SU-DHL-6 (cell line): ENCODE measurements at regions not wholly inside any gene's neighbourhood (a gene's known extent, or its start where the extent isn't known, plus 50 kb on each side); places are given as distances from the start of the nearest gene placed in this dataset.

Source experiments
- H2AFZ ChIP-seq: fragments of 200-600 bp; sonication (generic); 2 replicates; pipeline ENCODE4 v1.6.1; 2014; ENCODE audit warnings: low read depth, mild to moderate bottlenecking, moderate library complexity, mixed read lengths, antibody characterized with exemption, low read length; ENCODE audit not compliant: severe bottlenecking
- H3F3A ChIP-seq: fragments of 200-600 bp; shearing (Covaris generic); 2 replicates; pipeline ENCODE4 v1.6.0; 2016; ENCODE audit warnings: antibody characterized with exemption, mild to moderate bottlenecking; ENCODE audit not compliant: insufficient read depth
- H3K27ac ChIP-seq: fragments of 200-600 bp; sonication (generic); 2 replicates; pipeline ENCODE4 v1.5.1; 2016; ENCODE audit warnings: low read depth, mild to moderate bottlenecking, low read length, moderate library complexity, mixed read lengths
- H3K27me3 ChIP-seq: fragments of 200-600 bp; sonication (generic), shearing (Covaris generic); 2 replicates; pipeline ENCODE4 v1.6.0; 2014; ENCODE audit warnings: mild to moderate bottlenecking, low read length
- H3K36me3 ChIP-seq: fragments of 200-600 bp; sonication (generic); 2 replicates; pipeline ENCODE4 v1.6.1; 2014; ENCODE audit warnings: mild to moderate bottlenecking, low read length, mixed read lengths
- H3K4me2 ChIP-seq: fragments of 300-600, 200-600 bp; shearing (Covaris generic), sonication (generic); 2 replicates; pipeline ENCODE4 v1.6.0; 2014; ENCODE audit warnings: low read length, low read depth, mild to moderate bottlenecking; ENCODE audit not compliant: poor library complexity, severe bottlenecking
- H3K4me3 ChIP-seq: fragments of 200-600 bp; sonication (generic); 2 replicates; pipeline ENCODE4 v1.5.1; 2014; ENCODE audit warnings: antibody characterized with exemption, low read length, mild to moderate bottlenecking, mixed read lengths; ENCODE audit not compliant: insufficient read depth, poor library complexity, severe bottlenecking
- H3K79me2 ChIP-seq: fragments of 200-600 bp; sonication (generic); 2 replicates; pipeline ENCODE4 v1.6.1; 2014; ENCODE audit warnings: mild to moderate bottlenecking, low read length, moderate library complexity; ENCODE audit not compliant: insufficient read depth
- H3K9ac ChIP-seq: fragments of 200-600 bp; sonication (generic); 2 replicates; pipeline ENCODE4 v1.7.0; 2014; ENCODE audit warnings: mild to moderate bottlenecking, low read length
- H3K9me2 ChIP-seq: fragments of 200-600 bp; sonication (generic); replicated peaks from 2 replicates; pipeline ENCODE4 v1.6.1; 2014; ENCODE audit warnings: low read length; ENCODE audit not compliant: insufficient read depth
- H3K9me3 ChIP-seq: fragments of 200-600 bp; sonication (generic); 2 replicates; pipeline ENCODE4 v1.6.1; 2014; ENCODE audit warnings: low read length, mixed read lengths; ENCODE audit not compliant: insufficient read depth
- H4K20me1 ChIP-seq: fragments of 200-600 bp; sonication (generic); 2 replicates; pipeline ENCODE4 v1.6.1; 2014; ENCODE audit warnings: low read depth, mild to moderate bottlenecking, antibody characterized with exemption, low read length, moderate library complexity, mixed read lengths
- EZH2phosphoT487 ChIP-seq: fragments of 200-600 bp; sonication (generic), shearing (Covaris generic); conservative IDR thresholded peaks from 2 replicates; pipeline ENCODE4 v1.6.1; 2018; ENCODE audit warnings: mild to moderate bottlenecking, antibody characterized with exemption, low read length, moderate library complexity, mixed read lengths
- TF ChIP-seq, protein P1 (sequence below): fragments of 200-600 bp; sonication (generic); IDR thresholded peaks from one replicate; pipeline ENCODE4 v1.5.1; 2017; ENCODE audit warnings: antibody characterized with exemption, mild to moderate bottlenecking, low read length, moderate library complexity; ENCODE audit not compliant: insufficient read depth, poor library complexity, severe bottlenecking

DNA sequence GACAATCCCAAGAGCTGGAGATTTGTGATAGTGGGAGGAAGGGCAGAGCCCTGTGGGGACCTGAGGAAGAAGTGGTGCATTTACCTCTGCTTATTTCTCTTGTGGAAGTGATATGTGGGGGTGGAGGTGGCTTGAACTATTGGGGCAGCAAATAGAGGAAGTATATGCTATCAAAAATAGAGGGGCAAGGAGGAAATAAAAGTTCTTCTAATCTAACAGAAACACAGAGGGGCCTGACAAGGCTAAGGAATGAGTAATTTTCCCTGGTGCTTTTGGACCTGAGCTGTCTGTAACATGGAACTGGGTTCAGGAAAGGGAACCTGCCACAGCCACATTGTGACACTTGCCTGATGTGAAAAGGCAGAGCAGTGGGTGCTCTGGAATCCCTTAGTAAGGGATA, 378.6 kb upstream of the KLF4 start:
- Histone ChIP-seq H3K9me2 (no peaks in the 10 kb centered on the region), H2AFZ (no peak overlapping the region), H4K20me1 (no peaks in the 10 kb centered on the region), H3F3A (no peaks in the 10 kb centered on the region), H3K36me3 (no peaks in the 10 kb centered on the region), H3K9ac (no peak overlapping the region), H3K9me3 (no peaks in the 10 kb centered on the region), H3K27ac (no peak overlapping the region), H3K4me3 (no peak overlapping the region), H3K4me2 (no peak overlapping the region), H3K79me2 (no peaks in the 10 kb centered on the region), H3K27me3 (no peaks in the 10 kb centered on the region)
- TF ChIP-seq, protein P1, sequence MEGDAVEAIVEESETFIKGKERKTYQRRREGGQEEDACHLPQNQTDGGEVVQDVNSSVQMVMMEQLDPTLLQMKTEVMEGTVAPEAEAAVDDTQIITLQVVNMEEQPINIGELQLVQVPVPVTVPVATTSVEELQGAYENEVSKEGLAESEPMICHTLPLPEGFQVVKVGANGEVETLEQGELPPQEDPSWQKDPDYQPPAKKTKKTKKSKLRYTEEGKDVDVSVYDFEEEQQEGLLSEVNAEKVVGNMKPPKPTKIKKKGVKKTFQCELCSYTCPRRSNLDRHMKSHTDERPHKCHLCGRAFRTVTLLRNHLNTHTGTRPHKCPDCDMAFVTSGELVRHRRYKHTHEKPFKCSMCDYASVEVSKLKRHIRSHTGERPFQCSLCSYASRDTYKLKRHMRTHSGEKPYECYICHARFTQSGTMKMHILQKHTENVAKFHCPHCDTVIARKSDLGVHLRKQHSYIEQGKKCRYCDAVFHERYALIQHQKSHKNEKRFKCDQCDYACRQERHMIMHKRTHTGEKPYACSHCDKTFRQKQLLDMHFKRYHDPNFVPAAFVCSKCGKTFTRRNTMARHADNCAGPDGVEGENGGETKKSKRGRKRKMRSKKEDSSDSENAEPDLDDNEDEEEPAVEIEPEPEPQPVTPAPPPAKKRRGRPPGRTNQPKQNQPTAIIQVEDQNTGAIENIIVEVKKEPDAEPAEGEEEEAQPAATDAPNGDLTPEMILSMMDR = no peak
- no peak for TF ChIP-seq EZH2phosphoT487

DNA sequence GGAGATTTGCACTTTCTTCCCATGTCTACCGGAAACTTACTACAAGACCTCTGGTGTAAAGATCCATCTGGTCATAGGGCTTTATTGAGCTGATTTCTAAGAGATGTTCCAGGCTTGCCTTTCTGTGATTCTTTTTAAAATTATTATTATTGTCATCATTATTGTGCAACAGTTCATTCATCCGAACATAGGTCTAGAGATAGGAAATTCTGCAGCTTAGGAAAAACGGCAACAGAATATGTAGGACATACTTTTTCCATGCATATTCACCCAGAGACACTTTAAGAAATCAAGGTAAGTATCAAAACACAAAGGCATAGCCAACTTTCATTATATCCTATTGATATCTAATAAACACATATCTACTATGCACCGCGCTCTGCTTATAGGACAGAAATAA, 378.2 kb upstream of the KLF4 start:
- Histone ChIP-seq H4K20me1 (no peaks in the 10 kb centered on the region), H3K27ac (no peak overlapping the region), H3K9ac (no peak overlapping the region)

DNA sequence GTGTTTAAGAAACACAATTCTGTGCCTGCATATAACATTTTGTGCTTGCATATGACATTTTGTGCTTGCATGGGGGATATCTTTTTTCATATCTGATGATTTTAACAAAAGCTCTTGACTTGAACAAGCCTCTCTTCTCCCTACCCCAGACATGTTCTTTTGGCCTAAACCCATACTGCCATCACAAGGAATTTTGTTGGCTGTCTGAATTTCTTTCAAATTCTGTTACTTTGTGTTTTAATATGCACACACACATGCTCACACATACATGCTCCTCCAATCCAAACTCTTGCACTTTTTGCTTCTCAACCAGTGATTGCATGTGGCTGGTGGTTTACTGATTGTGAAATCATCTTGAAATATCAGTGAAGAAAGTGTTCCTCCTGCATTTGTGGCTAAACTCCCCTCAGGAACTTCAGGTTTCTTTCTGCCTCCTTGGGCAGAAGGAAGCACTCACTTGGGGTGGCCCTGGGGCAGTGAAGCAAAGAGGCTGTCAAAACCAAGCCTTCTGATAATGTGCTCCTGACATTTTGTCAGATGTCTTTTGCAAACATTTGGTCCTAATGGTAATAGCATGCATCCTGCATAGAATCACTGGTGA, 377.2 kb upstream of the KLF4 start:
- Histone ChIP-seq H3K9me2 (no peaks in the 10 kb centered on the region), H3F3A (no peaks in the 10 kb centered on the region), H3K9me3 (no peaks in the 10 kb centered on the region), H3K27me3 (no peaks in the 10 kb centered on the region), H3K4me2 (no peak overlapping the region), H3K4me3 (no peak overlapping the region), H3K27ac (no peak overlapping the region), H3K9ac (no peak overlapping the region), H3K36me3 (no peaks in the 10 kb centered on the region), H4K20me1 (no peaks in the 10 kb centered on the region), H3K79me2 (no peaks in the 10 kb centered on the region), H2AFZ (no peak overlapping the region)
- no peak for TF ChIP-seq EZH2phosphoT487
- TF ChIP-seq, protein P1 = no peak

More for the DNA sequence above, 378.2 kb upstream of the KLF4 start:
- TF ChIP-seq EZH2phosphoT487 = no peak
- TF ChIP-seq, protein P1 = no peak
- no peak overlapping the region for H2AFZ ChIP-seq
- H3K36me3 ChIP-seq = no peaks in the 10 kb centered on the region
- no peaks in the 10 kb centered on the region for H3K9me2 ChIP-seq
- no peak overlapping the region for H3K4me3 ChIP-seq
- no peaks in the 10 kb centered on the region for H3F3A ChIP-seq
- H3K4me2 ChIP-seq = no peak overlapping the region
- no peaks in the 10 kb centered on the region for H3K9me3 ChIP-seq
- no peaks in the 10 kb centered on the region for H3K27me3 ChIP-seq
- H3K79me2 ChIP-seq = no peaks in the 10 kb centered on the region
